ENCODE measurements at regions not wholly inside any gene's neighbourhood (a gene's known extent, or its start where the extent isn't known, plus 50 kb on each side); places are given as distances from the start of the nearest gene placed in this dataset.

- DNase-seq (ENCODE audit: low read depth), result peak; percentile 60
- TF ChIP-seq CTCF (IDR thresholded peaks at IDR 0.05; ENCODE audit: control insufficient read depth, extremely low read depth, insufficient read depth), result no peak
- H3K4me3 ChIP-seq (ENCODE audit: low read depth, low read length), result no peak overlapping the region
Observed at GRCh38 chr15:70152070-70152480, 54.4 kb upstream of the TLE3 start.

DNA sequence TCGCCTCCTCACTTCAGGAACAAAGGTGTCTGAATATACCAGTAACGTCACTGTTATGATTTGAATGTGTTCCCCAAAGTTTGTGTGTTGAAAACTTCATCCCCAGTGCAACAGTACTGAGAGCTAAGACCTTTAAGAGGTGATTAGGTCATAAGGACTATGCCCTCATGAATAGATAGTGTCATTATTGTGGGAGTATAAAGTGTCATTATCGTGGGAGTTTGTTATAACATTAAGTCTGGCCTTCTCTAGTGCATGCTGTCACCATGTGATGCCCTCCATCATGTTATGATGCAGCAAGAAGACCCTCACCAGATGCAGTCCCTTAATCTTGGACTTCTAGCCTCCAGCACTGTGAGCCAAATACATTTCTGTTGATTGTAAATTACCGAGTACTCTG, 53.7 kb upstream of the TLE3 start:
- no peak for DNase-seq (ENCODE audit: low read depth)
- TF ChIP-seq CTCF (IDR thresholded peaks at IDR 0.05; ENCODE audit: control insufficient read depth, extremely low read depth, insufficient read depth), result no peak
- no peak overlapping the region for H3K4me3 ChIP-seq (ENCODE audit: low read depth, low read length)

GRCh38 chr15:70151003-70151402, 53.3 kb upstream of the TLE3 start:
- no peak for TF ChIP-seq CTCF (IDR thresholded peaks at IDR 0.05; ENCODE audit: control insufficient read depth, extremely low read depth, insufficient read depth)
- no peak overlapping the region for H3K4me3 ChIP-seq (ENCODE audit: low read depth, low read length)

GRCh38 chr15:70150405-70150747, 52.7 kb upstream of the TLE3 start:
- H3K4me3 ChIP-seq (ENCODE audit: low read depth, low read length), result no peak overlapping the region
- no peak for DNase-seq (ENCODE audit: low read depth)
- no peak for TF ChIP-seq CTCF (IDR thresholded peaks at IDR 0.05; ENCODE audit: control insufficient read depth, extremely low read depth, insufficient read depth)

More at GRCh38 chr15:70151003-70151402, 53.3 kb upstream of the TLE3 start:
- no peak for DNase-seq (ENCODE audit: low read depth)

DNA sequence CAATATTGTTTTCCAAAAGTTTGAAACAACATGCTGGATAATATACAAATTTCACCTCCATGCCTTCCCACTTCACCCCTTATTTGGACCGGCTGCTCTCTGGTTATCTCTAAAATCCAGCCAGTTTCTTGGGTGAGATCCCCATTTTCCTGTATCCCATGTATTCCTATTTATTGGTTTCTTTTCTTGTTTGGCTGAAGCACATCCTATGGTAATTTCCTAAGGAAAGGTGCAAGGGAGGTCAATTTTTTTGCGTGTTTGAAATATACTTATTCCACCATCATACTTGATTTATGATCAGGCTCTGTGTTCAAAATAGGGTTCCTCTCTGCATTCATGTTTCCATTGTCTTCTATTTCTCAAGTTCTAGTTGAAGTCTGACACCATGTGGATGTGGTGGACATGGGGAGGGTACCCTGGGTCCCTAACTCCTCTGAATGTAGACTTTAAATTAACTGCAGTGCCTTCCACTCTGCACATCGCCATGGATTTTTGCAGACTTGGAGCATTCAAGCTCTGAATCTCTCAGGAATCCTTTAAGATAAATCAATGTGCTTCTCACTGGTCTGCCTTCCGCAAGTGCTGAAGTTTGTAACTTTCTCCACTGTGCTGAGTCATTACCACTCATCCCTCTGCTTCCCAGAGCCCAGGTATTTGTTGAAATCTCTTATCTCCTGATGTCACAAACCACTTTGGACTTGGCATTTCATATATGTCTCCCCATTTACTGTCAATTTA, 52.1 kb upstream of the TLE3 start:
- no peak for DNase-seq (ENCODE audit: low read depth)
- no peak for TF ChIP-seq CTCF (IDR thresholded peaks at IDR 0.05; ENCODE audit: control insufficient read depth, extremely low read depth, insufficient read depth)
- H3K4me3 ChIP-seq (ENCODE audit: low read depth, low read length), result no peak overlapping the region

- H3K4me3 ChIP-seq (ENCODE audit: low read depth, low read length), result no peak overlapping the region
- TF ChIP-seq CTCF (IDR thresholded peaks at IDR 0.05; ENCODE audit: control insufficient read depth, extremely low read depth, insufficient read depth), result no peak
Observed at GRCh38 chr15:70147778-70148177, 50.1 kb upstream of the TLE3 start.

More at GRCh38 chr15:70147778-70148177, 50.1 kb upstream of the TLE3 start:
- no peak for DNase-seq (ENCODE audit: low read depth)
